Endothelial cell of hepatic sinusoid (primary cell): ENCODE measurements at regions not wholly inside any gene's neighbourhood (a gene's known extent, or its start where the extent isn't known, plus 50 kb on each side); places are given as distances from the start of the nearest gene placed in this dataset.

Source experiments
- in situ Hi-C: cut with HindIII; loops from 2 replicates; pipeline ENCODE4 v1.10.0; 2017; ENCODE audit warnings: low sequenced_read_pairs

DNA sequence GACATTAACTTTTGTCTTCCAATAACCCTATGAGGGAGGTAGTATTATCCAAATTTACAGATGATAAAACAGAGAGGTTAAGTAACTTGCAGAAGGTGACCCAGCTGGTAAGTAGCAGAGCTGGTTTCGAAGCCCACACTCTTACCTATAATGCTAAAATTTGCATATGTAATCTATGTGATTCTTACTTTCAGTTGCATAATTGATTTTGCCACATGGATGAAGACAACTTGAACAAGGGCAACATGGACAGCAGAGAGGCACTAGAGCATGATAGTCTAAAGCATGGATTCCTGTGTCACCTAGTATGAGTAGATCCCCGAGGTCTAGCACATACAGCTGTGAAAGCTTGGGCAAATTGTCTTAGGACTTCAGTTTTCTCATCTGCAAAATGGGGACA, 117.6 kb upstream of the DTNBP1 start:
- in situ Hi-C loops = no loop called here

DNA sequence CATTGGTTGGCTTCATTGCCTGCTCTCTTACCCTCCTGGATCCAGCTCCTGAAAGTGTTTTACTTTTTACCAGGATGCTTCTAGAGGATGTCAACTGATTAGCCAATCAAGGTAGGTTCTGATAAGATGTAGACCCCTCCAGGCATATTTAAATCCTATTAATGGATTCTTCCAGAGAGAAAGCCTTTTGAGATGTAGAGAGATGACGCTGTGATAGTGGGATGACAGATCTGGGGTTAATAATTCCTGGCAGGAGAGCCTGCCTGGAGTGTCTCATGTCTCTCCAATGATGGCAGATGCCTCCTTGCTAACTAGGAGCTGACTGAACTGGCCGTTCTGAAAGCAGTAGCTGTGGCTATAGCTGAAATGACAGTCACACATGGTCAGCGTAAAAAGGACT, 116.9 kb upstream of the DTNBP1 start:
- in situ Hi-C loops = no loop called here

DNA sequence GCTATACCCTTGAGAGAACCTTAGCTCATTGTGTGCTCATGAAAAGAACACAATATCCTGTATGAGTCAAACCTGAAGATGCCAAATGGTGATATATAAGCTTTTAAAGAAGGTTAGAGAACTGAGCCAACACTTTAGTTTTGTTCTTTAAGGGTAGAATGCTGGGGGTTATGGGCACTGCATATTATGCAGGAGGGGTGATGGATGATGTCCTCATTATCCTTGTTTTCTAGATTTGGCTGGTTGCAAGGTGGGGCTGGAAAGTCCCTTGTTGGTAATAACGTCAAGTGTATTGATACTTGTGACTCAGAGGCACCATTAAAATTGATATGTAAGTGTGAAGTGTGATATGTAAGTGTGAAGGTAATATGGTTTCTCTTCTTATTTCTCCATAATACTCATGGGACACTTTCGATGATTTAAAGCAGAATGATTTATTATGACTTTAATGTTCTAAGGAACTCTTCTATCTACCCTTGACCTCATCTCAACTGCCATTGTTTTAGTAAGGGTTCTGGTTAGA, 113.7 kb upstream of the DTNBP1 start:
- in situ Hi-C loops = no loop called here

GRCh38 chr6:15775741-15776140, 112.9 kb upstream of the DTNBP1 start:
- in situ Hi-C loops = no loop called here

DNA sequence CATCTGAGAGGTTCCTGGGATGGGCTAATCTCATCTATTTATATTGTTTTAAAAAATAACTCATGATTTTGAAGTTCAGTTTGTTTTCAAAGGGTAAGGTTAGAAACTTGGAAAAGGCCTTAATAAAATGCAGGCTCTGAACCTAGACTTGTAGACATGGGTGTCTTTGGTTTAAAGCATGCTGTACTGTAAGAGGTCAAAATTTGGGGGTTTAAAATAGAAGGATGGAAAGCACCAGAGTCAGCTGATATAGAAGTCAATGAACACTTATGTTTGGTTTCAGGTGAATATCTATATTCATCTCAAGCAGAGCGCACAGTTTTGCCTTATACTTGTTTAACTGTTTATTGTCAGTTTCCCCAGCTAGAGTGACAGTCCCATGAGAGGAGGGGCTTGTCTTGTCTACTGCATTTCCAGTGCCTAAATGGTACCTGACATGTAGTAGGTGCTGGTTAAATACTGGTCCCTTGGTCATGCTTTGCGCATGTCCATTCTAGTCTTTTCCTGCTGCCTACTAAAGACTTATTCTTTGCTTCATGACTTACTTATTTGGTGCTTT, 112.3 kb upstream of the DTNBP1 start:
- in situ Hi-C loops = no loop called here

- in situ Hi-C loops = no loop called here
Observed at GRCh38 chr6:15773806-15774410, 111.1 kb upstream of the DTNBP1 start.

- in situ Hi-C loops = no loop called here
Observed at GRCh38 chr6:15770347-15771143, 107.7 kb upstream of the DTNBP1 start.

DNA sequence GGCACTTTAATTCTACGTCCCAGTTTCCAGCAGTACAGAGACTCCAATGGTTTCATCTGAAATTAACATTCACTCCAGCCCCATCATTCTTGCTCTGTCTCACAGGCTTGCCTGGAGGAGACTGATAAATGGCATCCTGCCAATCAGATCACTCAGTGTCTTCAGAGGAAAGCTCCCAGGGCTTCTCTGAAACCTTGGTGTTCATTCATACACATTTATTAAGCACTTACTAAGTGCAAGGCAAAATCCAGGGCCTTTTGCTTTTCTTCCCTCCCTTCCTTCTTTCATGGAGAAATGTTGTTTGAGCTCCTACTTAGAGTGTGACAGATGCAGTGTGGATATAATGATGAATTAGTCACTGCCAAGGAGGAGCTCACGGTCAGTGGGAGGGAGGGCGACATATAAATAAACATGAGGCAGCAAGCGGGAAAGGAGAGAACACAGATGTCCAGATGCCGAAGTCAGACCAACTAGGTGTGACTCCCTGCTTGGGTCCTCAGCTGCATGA, 106.7 kb upstream of the DTNBP1 start:
- in situ Hi-C loops = no loop called here

DNA sequence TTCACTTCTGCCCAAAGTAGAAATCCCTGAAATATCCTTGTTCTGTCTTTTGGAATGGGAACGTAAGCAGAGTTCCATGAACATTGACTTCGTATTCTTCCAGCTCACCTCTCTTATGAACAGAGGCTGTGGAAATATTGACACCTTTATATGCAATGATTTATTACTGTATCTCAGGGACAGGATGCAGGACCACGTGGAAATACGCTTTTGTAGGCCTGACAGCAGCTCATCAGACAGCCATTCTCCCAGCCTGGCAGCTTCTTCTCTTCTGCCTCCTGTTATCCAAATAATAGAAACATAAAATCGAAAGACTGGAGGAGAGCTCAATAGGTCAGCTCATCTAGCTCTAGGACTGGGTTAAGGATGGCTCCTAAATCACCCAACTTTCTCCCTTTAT, 106.2 kb upstream of the DTNBP1 start:
- in situ Hi-C loops = no loop called here

GRCh38 chr6:15763837-15764236, 101.0 kb upstream of the DTNBP1 start:
- in situ Hi-C loops = no loop called here

GRCh38 chr6:15763364-15763763, 100.5 kb upstream of the DTNBP1 start:
- in situ Hi-C loops = no loop called here

DNA sequence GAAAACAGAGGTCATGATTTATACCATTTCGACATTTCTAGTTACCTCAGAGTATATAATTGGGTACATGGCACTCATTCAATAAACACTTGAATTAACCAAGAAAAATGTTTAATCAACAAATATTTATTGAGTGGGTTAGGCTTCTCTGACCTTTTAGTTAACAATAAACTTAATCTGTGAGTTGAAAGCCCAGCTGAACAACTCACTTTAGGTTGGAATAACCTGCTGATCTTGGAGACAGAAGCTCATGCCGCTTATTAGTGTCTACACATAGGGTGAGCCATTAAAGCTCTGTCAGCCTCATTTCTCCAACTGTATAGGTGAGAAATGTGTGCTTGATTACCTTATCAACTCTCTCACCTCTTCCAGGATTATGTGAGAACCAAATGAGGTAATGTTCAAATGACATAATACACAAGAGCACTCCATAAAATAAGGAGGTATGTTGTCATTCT, 98.2 kb upstream of the DTNBP1 start:
- in situ Hi-C loops = no loop called here

DNA sequence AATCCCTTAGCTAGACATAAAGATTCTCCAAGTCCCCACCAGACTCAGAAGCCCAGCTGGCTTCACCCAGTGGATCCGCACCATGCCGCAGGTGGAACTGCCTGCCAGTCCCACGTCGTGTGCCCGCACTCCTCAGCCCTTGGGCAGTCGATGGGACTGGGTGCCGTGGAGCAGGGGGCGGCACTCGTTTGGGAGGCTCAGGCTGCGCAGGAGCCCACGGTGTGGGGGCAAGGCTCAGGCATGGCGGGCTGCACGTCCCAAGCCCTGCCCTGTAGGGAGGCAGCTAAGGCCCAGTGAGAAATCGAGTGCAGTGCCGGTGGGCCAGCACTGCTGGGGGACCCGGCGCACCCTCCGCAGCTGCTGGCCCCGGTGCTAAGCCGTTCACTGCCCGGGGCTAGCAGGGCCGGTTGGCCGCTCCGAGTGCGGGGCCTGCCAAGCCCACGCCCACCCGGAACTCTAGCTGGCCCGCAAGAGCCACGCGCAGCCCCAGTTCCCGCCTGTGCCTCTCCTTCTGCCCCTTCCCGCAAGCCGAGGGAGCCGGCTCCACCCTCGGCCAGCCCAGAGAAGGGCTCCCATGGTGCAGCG, 95.9 kb upstream of the DTNBP1 start:
- in situ Hi-C loops = no loop called here

DNA sequence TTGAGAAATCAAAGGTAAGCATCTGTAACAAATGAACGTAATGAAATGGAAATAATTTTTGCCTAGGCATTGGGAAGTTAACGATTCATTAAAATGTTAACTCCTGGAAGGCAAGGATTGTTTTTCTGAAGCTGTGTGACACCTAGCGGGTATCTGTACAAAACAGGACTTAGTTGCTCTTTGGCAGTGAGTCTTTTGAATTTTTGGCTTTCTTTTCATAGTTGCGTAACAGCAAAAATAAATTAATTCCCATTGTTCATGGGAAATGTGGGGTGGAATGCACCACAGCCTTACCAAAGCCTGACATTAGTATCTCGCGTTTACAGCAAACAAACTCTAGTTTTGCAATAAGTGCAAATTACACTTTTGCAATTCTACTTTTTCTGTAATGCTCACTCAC, 92.7 kb upstream of the DTNBP1 start:
- in situ Hi-C loops = no loop called here

DNA sequence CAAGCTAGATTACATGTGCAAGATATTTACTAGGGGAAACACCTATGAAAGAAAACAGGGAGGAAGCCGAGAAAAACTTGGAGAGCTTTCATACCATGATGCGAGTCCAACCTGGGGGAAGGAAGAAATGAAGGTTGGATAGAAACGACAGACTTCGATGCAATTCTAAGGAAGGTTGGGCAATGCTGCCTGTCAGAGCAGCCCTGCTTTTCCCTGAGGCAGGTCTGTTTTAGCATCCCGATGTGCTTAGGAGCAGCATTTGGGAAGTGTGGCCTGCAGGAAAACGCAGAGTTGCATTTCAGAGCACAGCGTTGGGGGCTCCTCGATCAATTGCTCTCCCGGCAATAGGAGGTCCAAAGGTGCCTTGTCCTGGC, 91.9 kb upstream of the DTNBP1 start:
- in situ Hi-C loops = no loop called here

DNA sequence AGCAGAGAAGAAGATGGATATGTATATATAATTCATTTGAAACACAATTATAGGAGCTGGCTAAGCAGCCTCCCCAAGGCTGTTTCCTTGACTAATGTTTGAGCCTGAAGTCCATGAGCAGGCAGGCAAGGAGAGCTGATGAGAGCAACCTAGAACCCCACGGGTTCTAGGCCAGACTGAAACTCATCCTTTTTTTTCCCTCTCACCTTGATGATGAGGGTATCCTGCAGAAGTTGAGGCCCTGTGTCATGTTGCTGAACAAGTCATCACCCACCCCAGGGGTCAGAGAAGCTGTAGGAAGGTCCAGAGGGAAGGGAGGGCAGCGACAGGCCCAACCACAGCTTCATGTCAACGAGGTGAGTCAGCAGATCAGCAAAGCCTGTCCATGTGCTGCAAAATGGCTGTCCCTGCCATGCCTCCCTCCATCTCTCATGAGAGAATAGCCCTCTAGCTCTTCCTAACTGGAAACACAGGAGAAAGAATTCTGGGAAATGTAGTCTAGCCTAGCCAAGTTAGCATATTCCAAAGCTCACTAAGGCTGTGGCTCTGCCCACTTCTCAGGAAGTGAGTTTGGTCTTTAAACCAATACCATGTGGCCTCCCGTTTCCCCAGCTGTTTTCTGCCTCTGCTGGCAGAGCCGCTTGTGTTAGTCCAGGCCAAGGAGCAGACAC, 91.3 kb upstream of the DTNBP1 start:
- in situ Hi-C loops = no loop called here

GRCh38 chr6:15752820-15753219, 90.0 kb upstream of the DTNBP1 start:
- in situ Hi-C loops = no loop called here

DNA sequence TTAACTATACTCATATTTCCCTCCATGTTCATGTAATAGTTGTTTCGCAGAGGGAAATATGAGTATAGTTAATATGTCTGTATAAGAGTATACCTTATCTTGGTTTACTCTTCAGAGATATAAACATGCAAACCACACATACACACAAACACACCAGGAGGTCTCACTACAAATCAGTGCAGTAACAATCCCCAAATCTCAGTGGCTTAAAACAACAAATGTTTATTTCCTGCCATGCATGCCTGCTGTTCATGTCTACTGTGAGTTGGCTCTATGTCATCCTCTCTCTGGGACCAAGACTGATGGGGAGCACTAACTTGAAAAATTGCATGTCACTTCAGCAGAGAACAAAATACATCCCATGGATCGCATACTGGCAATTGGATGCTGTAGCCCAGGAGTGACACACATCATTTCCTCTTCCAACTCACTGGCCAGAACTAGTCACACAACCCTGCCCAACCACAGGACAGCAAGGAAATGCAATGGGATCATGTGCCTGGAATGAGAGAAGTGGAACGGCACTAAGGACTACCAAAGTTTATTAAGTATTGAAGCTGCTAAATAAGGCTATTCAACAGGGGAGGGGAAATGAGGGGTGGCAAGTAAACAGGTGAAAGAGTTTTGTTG, 89.0 kb upstream of the DTNBP1 start:
- in situ Hi-C loops = no loop called here

DNA sequence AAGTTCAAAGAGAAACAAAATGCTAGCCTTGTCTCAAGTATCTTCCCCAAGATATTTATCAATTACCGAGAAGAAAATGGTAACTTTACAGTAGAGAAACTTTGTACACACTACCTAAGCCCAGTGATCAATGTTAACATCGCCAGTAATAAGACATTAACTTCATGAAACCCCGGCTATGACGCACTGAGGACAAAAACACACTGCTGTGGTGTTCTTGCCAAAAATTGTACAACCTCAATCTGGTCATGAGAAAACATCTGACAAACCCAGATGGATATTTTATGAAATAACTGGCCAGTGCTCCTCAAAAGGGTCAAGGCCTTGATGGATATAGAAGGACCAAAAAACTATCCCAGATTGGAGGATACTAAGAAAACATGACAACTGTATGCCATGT, 85.5 kb upstream of the DTNBP1 start:
- in situ Hi-C loops = no loop called here

DNA sequence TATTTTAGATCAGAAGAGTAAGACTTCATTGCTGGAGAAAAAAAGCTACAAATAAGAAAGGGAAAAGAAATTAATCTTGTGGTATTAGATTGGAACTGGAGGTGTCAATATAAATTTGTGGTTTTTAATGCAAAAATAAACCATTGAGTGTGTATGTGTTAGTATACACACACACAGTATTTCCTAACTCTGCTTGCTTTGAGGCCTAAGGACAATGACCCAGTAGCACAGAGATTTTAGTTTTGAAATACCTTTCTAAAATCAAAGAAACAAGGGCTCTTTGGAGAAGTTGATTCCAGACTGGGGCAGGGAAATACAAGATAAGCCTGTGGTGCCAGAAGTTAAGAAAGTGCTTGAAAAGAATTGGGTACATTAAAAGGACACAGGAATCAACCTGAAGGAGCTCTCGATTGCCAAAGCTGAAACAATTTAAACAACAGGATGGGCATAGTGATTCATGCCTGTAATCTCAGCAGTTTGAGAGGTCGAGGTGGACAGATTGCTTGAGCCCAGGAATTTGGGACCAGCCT, 84.6 kb upstream of the DTNBP1 start:
- in situ Hi-C loops = no loop called here
